ENCODE measurements at regions not wholly inside any gene's neighbourhood (a gene's known extent, or its start where the extent isn't known, plus 50 kb on each side); places are given as distances from the start of the nearest gene placed in this dataset.

- H3K4me3 ChIP-seq (ENCODE audit: low read length), result peak overlapping the region; percentile 19
- no peak overlapping the region for H3K9ac ChIP-seq (ENCODE audit: low read length)
- no peak overlapping the region for H2AFZ ChIP-seq (ENCODE audit: low read depth, low read length)
- no peaks in the 10 kb centered on the region for H4K20me1 ChIP-seq (ENCODE audit: insufficient read depth, low read length)
- TF ChIP-seq EZH2phosphoT487 (IDR thresholded peaks at IDR 0.05; ENCODE audit: low read depth) (no peak), CTCF (IDR thresholded peaks at IDR 0.05; ENCODE audit: low read depth, low read length) (no peak)
- peaks cover 32% of the 10 kb centered on the region for H3K27me3 ChIP-seq (ENCODE audit: low read depth, low read length)
- H3K27ac ChIP-seq (ENCODE audit: low read length), result no peak overlapping the region
- no peaks in the 10 kb centered on the region for H3K36me3 ChIP-seq (replicated peaks; ENCODE audit: low read depth, low read length)
- H3K79me2 ChIP-seq (ENCODE audit: low read length), result no peaks in the 10 kb centered on the region
- peak overlapping the region; percentile 25 for H3K4me2 ChIP-seq (ENCODE audit: low read length)
- peaks cover 4% of the 10 kb centered on the region; the same call in 1 of the 2 replicates for H3K9me3 ChIP-seq (ENCODE audit: insufficient read depth, low read length)
- peaks cover 8% of the 10 kb centered on the region for H3K4me1 ChIP-seq (ENCODE audit: low read length)
Observed at GRCh38 chr1:178649582-178650350, 75.3 kb upstream of the RALGPS2 start.

- Histone ChIP-seq H3K4me3 (ENCODE audit: low read length) (no peak overlapping the region), H3K9me3 (ENCODE audit: insufficient read depth, low read length) (no peaks in the 10 kb centered on the region), H3K36me3 (replicated peaks; ENCODE audit: low read depth, low read length) (no peaks in the 10 kb centered on the region), H3K9ac (ENCODE audit: low read length) (no peak overlapping the region), H3K79me2 (ENCODE audit: low read length) (no peaks in the 10 kb centered on the region), H4K20me1 (ENCODE audit: insufficient read depth, low read length) (no peaks in the 10 kb centered on the region), H3K27ac (ENCODE audit: low read length) (no peak overlapping the region), H3K4me1 (ENCODE audit: low read length) (peaks cover 8% of the 10 kb centered on the region), H2AFZ (ENCODE audit: low read depth, low read length) (no peak overlapping the region), H3K4me2 (ENCODE audit: low read length) (no peak overlapping the region), H3K27me3 (ENCODE audit: low read depth, low read length) (peaks cover 32% of the 10 kb centered on the region)
- no peak for TF ChIP-seq EZH2phosphoT487 (IDR thresholded peaks at IDR 0.05; ENCODE audit: low read depth)
- TF ChIP-seq CTCF (IDR thresholded peaks at IDR 0.05; ENCODE audit: low read depth, low read length), result no peak
Observed at GRCh38 chr1:178650934-178651511, 74.0 kb upstream of the RALGPS2 start.

DNA sequence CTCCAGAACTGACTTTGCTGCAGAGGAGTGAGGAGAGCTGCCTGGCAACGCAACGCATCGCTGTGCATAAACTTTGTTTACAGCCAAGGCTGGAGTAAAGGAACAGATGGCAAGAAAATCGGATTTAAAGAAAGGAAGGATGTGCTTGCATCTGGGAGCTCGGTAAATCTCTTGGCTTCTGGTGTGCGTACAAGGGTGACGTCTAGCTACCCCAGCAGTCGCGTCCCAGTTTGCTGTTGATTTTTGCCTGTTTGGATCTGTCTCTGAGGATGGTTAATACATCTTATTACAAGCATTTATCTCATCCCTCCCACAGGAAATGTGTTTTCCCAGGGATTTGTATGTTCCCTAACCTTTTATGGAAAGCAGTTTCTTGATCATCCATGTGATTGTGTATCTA, 73.3 kb upstream of the RALGPS2 start:
- no peak for TF ChIP-seq EZH2phosphoT487 (IDR thresholded peaks at IDR 0.05; ENCODE audit: low read depth)
- H3K9me3 ChIP-seq (ENCODE audit: insufficient read depth, low read length), result no peaks in the 10 kb centered on the region
- H4K20me1 ChIP-seq (ENCODE audit: insufficient read depth, low read length), result no peaks in the 10 kb centered on the region
- H3K4me2 ChIP-seq (ENCODE audit: low read length), result no peak overlapping the region
- no peaks in the 10 kb centered on the region for H3K36me3 ChIP-seq (replicated peaks; ENCODE audit: low read depth, low read length)
- no peak overlapping the region for H3K9ac ChIP-seq (ENCODE audit: low read length)
- H3K27ac ChIP-seq (ENCODE audit: low read length), result no peak overlapping the region
- no peaks in the 10 kb centered on the region for H3K79me2 ChIP-seq (ENCODE audit: low read length)
- H3K27me3 ChIP-seq (ENCODE audit: low read depth, low read length), result peaks cover 30% of the 10 kb centered on the region
- no peak overlapping the region for H2AFZ ChIP-seq (ENCODE audit: low read depth, low read length)
- H3K4me3 ChIP-seq (ENCODE audit: low read length), result no peak overlapping the region
- H3K4me1 ChIP-seq (ENCODE audit: low read length), result peaks cover 8% of the 10 kb centered on the region

GRCh38 chr1:178652506-178653490, 72.2 kb upstream of the RALGPS2 start:
- no peak overlapping the region for H2AFZ ChIP-seq (ENCODE audit: low read depth, low read length)
- no peak overlapping the region for H3K4me2 ChIP-seq (ENCODE audit: low read length)
- no peak overlapping the region for H3K9ac ChIP-seq (ENCODE audit: low read length)
- H3K27me3 ChIP-seq (ENCODE audit: low read depth, low read length), result peaks cover 25% of the 10 kb centered on the region
- H4K20me1 ChIP-seq (ENCODE audit: insufficient read depth, low read length), result no peaks in the 10 kb centered on the region
- no peaks in the 10 kb centered on the region for H3K79me2 ChIP-seq (ENCODE audit: low read length)
- no peak overlapping the region for H3K27ac ChIP-seq (ENCODE audit: low read length)
- peaks cover 8% of the 10 kb centered on the region for H3K4me1 ChIP-seq (ENCODE audit: low read length)
- TF ChIP-seq CTCF (IDR thresholded peaks at IDR 0.05; ENCODE audit: low read depth, low read length), result no peak
- TF ChIP-seq EZH2phosphoT487 (IDR thresholded peaks at IDR 0.05; ENCODE audit: low read depth), result no peak
- H3K9me3 ChIP-seq (ENCODE audit: insufficient read depth, low read length), result no peaks in the 10 kb centered on the region
- no peak overlapping the region for H3K4me3 ChIP-seq (ENCODE audit: low read length)
- no peaks in the 10 kb centered on the region for H3K36me3 ChIP-seq (replicated peaks; ENCODE audit: low read depth, low read length)
